ENCODE measurements at regions not wholly inside any gene's neighbourhood (a gene's known extent, or its start where the extent isn't known, plus 50 kb on each side); places are given as distances from the start of the nearest gene placed in this dataset.

GRCh38 chr2:208546107-208546506 lies 139.5 kb downstream of the PTH2R start:
- no peak for DNase-seq
- no peak overlapping the region for H3K56ac ChIP-seq (ENCODE audit: insufficient read length, low read depth, low read length)
- H3K4me3 Mint-ChIP-seq: no peak overlapping the region
- no peak overlapping the region for H4K5ac ChIP-seq (ENCODE audit: insufficient read length, low read depth, low read length)
- H2AK5ac ChIP-seq (ENCODE audit: insufficient read length, low read length): no peak overlapping the region
- H3K9ac ChIP-seq (ENCODE audit: extremely low read depth, insufficient read length, low read length): no peak overlapping the region
- H3K14ac ChIP-seq (ENCODE audit: insufficient read depth, low read length): no peak overlapping the region
- no peaks in the 10 kb centered on the region for H3K79me2 ChIP-seq (ENCODE audit: insufficient read depth, low read length)
- no peak overlapping the region for H3K18ac ChIP-seq (ENCODE audit: insufficient read length, low read depth, low read length)
- no peak overlapping the region for H3T11ph ChIP-seq (ENCODE audit: low read length)
- no peaks in the 10 kb centered on the region for H3K23me2 ChIP-seq (ENCODE audit: insufficient read length, low read depth, low read length, poor library complexity, severe bottlenecking)
- H4K91ac ChIP-seq (ENCODE audit: insufficient read length, low read depth, low read length): no peak overlapping the region
- H3K27ac ChIP-seq (ENCODE audit: insufficient read length, low read depth, low read length): no peak overlapping the region
- H2BK120ac ChIP-seq (ENCODE audit: low read depth, low read length, poor library complexity, severe bottlenecking): no peak overlapping the region
- H2BK15ac ChIP-seq (ENCODE audit: low read depth, low read length): no peak overlapping the region
- H3K9me3 ChIP-seq (ENCODE audit: control insufficient read depth, low read depth, low read length): no peaks in the 10 kb centered on the region
- H3K23ac ChIP-seq (ENCODE audit: insufficient read length, low read depth, low read length): no peak overlapping the region
- no peaks in the 10 kb centered on the region for H4K20me1 ChIP-seq (ENCODE audit: control insufficient read depth, insufficient read depth, insufficient read length)
- H3K36me3 Mint-ChIP-seq (ENCODE audit: insufficient read depth in 1 of 3, low read depth in 3 of 3): no peaks in the 10 kb centered on the region; a peak in 1 of 7 replicates
- H3K4me1 ChIP-seq (ENCODE audit: insufficient read depth, low read length): no peaks in the 10 kb centered on the region
- no peak overlapping the region for H2BK20ac ChIP-seq (ENCODE audit: low read depth, low read length, poor library complexity, severe bottlenecking)
- no peak overlapping the region for H3K27ac Mint-ChIP-seq
- H3K9me3 Mint-ChIP-seq: peaks cover 0 to 4% of the 10 kb centered on the region in 2 experiments; a peak in 2 of 5 replicates
- no CpG with 5 or more reads among the region's 1 CpG for WGBS (ENCODE audit: extremely low coverage, insufficient read length, low lambda C conversion rate)
- no peak overlapping the region for H3K4me2 ChIP-seq (ENCODE audit: insufficient read depth, insufficient read length, low read length)
- no peaks in the 10 kb centered on the region for H3K79me1 ChIP-seq (ENCODE audit: insufficient read depth, low read depth, low read length, poor library complexity, severe bottlenecking)
- no peak overlapping the region for H4K8ac ChIP-seq (replicated peaks; ENCODE audit: insufficient read length, low read depth, low read length)
- H3K4ac ChIP-seq (ENCODE audit: low read depth, low read length): no peak overlapping the region
- no peak overlapping the region for H2BK12ac ChIP-seq (ENCODE audit: insufficient read length, low read depth, low read length)
- peaks cover 3% of the 10 kb centered on the region in 2 experiments; a peak in 3 of 4 replicates for H3K4me1 Mint-ChIP-seq
- no peaks in the 10 kb centered on the region for H3K27me3 Mint-ChIP-seq (ENCODE audit: low read depth)
- H2BK5ac ChIP-seq (ENCODE audit: insufficient read length, low read length): no peak overlapping the region
- H2AFZ ChIP-seq (ENCODE audit: low read length): no peak overlapping the region
- TF ChIP-seq, protein P1, sequence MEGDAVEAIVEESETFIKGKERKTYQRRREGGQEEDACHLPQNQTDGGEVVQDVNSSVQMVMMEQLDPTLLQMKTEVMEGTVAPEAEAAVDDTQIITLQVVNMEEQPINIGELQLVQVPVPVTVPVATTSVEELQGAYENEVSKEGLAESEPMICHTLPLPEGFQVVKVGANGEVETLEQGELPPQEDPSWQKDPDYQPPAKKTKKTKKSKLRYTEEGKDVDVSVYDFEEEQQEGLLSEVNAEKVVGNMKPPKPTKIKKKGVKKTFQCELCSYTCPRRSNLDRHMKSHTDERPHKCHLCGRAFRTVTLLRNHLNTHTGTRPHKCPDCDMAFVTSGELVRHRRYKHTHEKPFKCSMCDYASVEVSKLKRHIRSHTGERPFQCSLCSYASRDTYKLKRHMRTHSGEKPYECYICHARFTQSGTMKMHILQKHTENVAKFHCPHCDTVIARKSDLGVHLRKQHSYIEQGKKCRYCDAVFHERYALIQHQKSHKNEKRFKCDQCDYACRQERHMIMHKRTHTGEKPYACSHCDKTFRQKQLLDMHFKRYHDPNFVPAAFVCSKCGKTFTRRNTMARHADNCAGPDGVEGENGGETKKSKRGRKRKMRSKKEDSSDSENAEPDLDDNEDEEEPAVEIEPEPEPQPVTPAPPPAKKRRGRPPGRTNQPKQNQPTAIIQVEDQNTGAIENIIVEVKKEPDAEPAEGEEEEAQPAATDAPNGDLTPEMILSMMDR (conservative IDR thresholded peaks at IDR 0.05): no peak
- no peaks in the 10 kb centered on the region for H3K27me3 ChIP-seq (ENCODE audit: insufficient read depth, low read length)

Data from H9 (cell line).